ENCODE measurements at regions not wholly inside any gene's neighbourhood (a gene's known extent, or its start where the extent isn't known, plus 50 kb on each side); places are given as distances from the start of the nearest gene placed in this dataset.

GRCh38 chr10:4215963-4216575 is 431.1 kb upstream of the KLF6 start:
- DNase-seq, result no peak

- no peak for DNase-seq
Measured at GRCh38 chr10:4215485-4215884, 430.5 kb upstream of the KLF6 start.

GRCh38 chr10:4214908-4215307 is 429.9 kb upstream of the KLF6 start:
- no peak for DNase-seq

GRCh38 chr10:4213441-4213840 is 428.4 kb upstream of the KLF6 start:
- no peak for DNase-seq

GRCh38 chr10:4212111-4212630 is 427.2 kb upstream of the KLF6 start:
- no peak for DNase-seq

- no peak for DNase-seq
Measured at GRCh38 chr10:4208499-4208898, 423.5 kb upstream of the KLF6 start.

- no peak for DNase-seq
Measured at GRCh38 chr10:4205113-4205512, 420.1 kb upstream of the KLF6 start.

GRCh38 chr10:4202938-4203337 is 417.9 kb upstream of the KLF6 start:
- DNase-seq, result no peak

- no peak for DNase-seq
Measured at GRCh38 chr10:4201866-4202825, 417.1 kb upstream of the KLF6 start.

- DNase-seq, result no peak
Measured at GRCh38 chr10:4199196-4199595, 414.2 kb upstream of the KLF6 start.

- DNase-seq, result no peak
Measured at GRCh38 chr10:4198216-4198615, 413.2 kb upstream of the KLF6 start.

- no peak for DNase-seq
Measured at GRCh38 chr10:4197676-4198075, 412.7 kb upstream of the KLF6 start.

- no peak for DNase-seq
Measured at GRCh38 chr10:4196771-4197390, 411.9 kb upstream of the KLF6 start.

GRCh38 chr10:4196183-4196582 is 411.2 kb upstream of the KLF6 start:
- DNase-seq, result no peak

- DNase-seq, result no peak
Measured at GRCh38 chr10:4195213-4195612, 410.2 kb upstream of the KLF6 start.

- no peak for DNase-seq
Measured at GRCh38 chr10:4194231-4194630, 409.2 kb upstream of the KLF6 start.

GRCh38 chr10:4191894-4192293 is 406.9 kb upstream of the KLF6 start:
- DNase-seq, result no peak

GRCh38 chr10:4191354-4191753 is 406.3 kb upstream of the KLF6 start:
- no peak for DNase-seq

GRCh38 chr10:4190876-4191275 is 405.9 kb upstream of the KLF6 start:
- DNase-seq, result no peak

- DNase-seq, result no peak
Measured at GRCh38 chr10:4189281-4189680, 404.3 kb upstream of the KLF6 start.

- no peak for DNase-seq
Measured at GRCh38 chr10:4188406-4188805, 403.4 kb upstream of the KLF6 start.

- DNase-seq, result no peak
Measured at GRCh38 chr10:4186849-4187540, 402.0 kb upstream of the KLF6 start.

GRCh38 chr10:4183761-4184261 is 398.8 kb upstream of the KLF6 start:
- no peak for DNase-seq
